NCI-H524 treated with DMSO at 0.1 percent for 48 hours (cell line): ENCODE measurements at regions not wholly inside any gene's neighbourhood (a gene's known extent, or its start where the extent isn't known, plus 50 kb on each side); places are given as distances from the start of the nearest gene placed in this dataset.
"Not testable (repeated sequence)": the region's sequence is repeated elsewhere in the genome, so short reads cannot be mapped to it uniquely, and the experiment has no call there.

Experiments
- DNase-seq: peaks from one replicate; lab custom pipeline; 2025; lab: John Stamatoyannopoulos, UW

- DNase-seq: no peak
Observed at GRCh38 chr6:85283436-85283835, 166.4 kb upstream of the NT5E start.

- no peak for DNase-seq
Observed at GRCh38 chr6:85278466-85279035, 171.3 kb upstream of the NT5E start.

GRCh38 chr6:85276026-85276425 is 173.9 kb upstream of the NT5E start:
- DNase-seq: not testable (repeated sequence)

GRCh38 chr6:85275338-85275985 is 174.4 kb upstream of the NT5E start:
- no peak for DNase-seq

GRCh38 chr6:85273870-85274269 is 176.0 kb upstream of the NT5E start:
- DNase-seq: no peak

GRCh38 chr6:85273046-85273445 is 176.8 kb upstream of the NT5E start:
- DNase-seq: no peak

GRCh38 chr6:85272592-85272991 is 177.3 kb upstream of the NT5E start:
- DNase-seq: no peak

GRCh38 chr6:85262621-85263020 is 187.3 kb upstream of the NT5E start:
- no peak for DNase-seq

- no peak for DNase-seq
Observed at GRCh38 chr6:85261271-85261670, 188.6 kb upstream of the NT5E start.

GRCh38 chr6:85255661-85256060 is 194.2 kb upstream of the NT5E start:
- DNase-seq: no peak

- DNase-seq: no peak
Observed at GRCh38 chr6:85252552-85252951, 197.3 kb upstream of the NT5E start.

GRCh38 chr6:85252085-85252484 is 197.8 kb upstream of the NT5E start:
- no peak for DNase-seq

- no peak for DNase-seq
Observed at GRCh38 chr6:85251300-85251699, 198.6 kb upstream of the NT5E start.

- no peak for DNase-seq
Observed at GRCh38 chr6:85250586-85251220, 199.2 kb upstream of the NT5E start.

GRCh38 chr6:85245004-85245403 is 204.9 kb upstream of the NT5E start:
- no peak for DNase-seq

- DNase-seq: no peak
Observed at GRCh38 chr6:85241498-85242052, 208.3 kb upstream of the NT5E start.

- DNase-seq: no peak
Observed at GRCh38 chr6:85240787-85241385, 209.0 kb upstream of the NT5E start.

- no peak for DNase-seq
Observed at GRCh38 chr6:85237478-85237877, 212.4 kb upstream of the NT5E start.

GRCh38 chr6:85236636-85237035 is 213.2 kb upstream of the NT5E start:
- DNase-seq: no peak

GRCh38 chr6:85227345-85227744 is 222.5 kb upstream of the NT5E start:
- DNase-seq: not testable (repeated sequence)

- DNase-seq: not testable (repeated sequence)
Observed at GRCh38 chr6:85212794-85213193, 237.1 kb upstream of the NT5E start.

- DNase-seq: no peak
Observed at GRCh38 chr6:85195243-85195642, 254.6 kb upstream of the NT5E start.

- no peak for DNase-seq
Observed at GRCh38 chr6:85193339-85193738, 256.5 kb upstream of the NT5E start.
